ENCODE measurements at regions not wholly inside any gene's neighbourhood (a gene's known extent, or its start where the extent isn't known, plus 50 kb on each side); places are given as distances from the start of the nearest gene placed in this dataset.

- no peak overlapping the region for H3K4me3 Mint-ChIP-seq
- H3K27me3 Mint-ChIP-seq (ENCODE audit: low read depth): peaks cover 28% of the 10 kb centered on the region
- intact Hi-C loops (cut with micrococcal nuclease): no loop called here
- CTCF ChIA-PET: no interaction called here
- H3K27ac Mint-ChIP-seq: no peak overlapping the region
- H3K36me3 Mint-ChIP-seq (ENCODE audit: low read depth): no peaks in the 10 kb centered on the region
- DNase-seq: no peak
- H3K9me3 Mint-ChIP-seq: no peaks in the 10 kb centered on the region
- no peaks in the 10 kb centered on the region for H3K4me1 Mint-ChIP-seq (ENCODE audit: low read depth)
Observed at GRCh38 chr10:117601716-117602115, 59.2 kb downstream of the EMX2 start.

GRCh38 chr10:117603081-117603480 is 60.5 kb downstream of the EMX2 start:
- H3K27me3 Mint-ChIP-seq (ENCODE audit: low read depth): peaks cover 30% of the 10 kb centered on the region
- intact Hi-C loops (cut with micrococcal nuclease): no loop called here
- H3K9me3 Mint-ChIP-seq: no peaks in the 10 kb centered on the region
- H3K4me1 Mint-ChIP-seq (ENCODE audit: low read depth): no peaks in the 10 kb centered on the region
- no peak overlapping the region for H3K27ac Mint-ChIP-seq
- no peak overlapping the region for H3K4me3 Mint-ChIP-seq
- CTCF ChIA-PET: no interaction called here
- no peak for DNase-seq
- no peaks in the 10 kb centered on the region for H3K36me3 Mint-ChIP-seq (ENCODE audit: low read depth)

- Mint-ChIP-seq H3K4me1 (ENCODE audit: low read depth) (no peaks in the 10 kb centered on the region), H3K9me3 (no peaks in the 10 kb centered on the region), H3K36me3 (ENCODE audit: low read depth) (no peaks in the 10 kb centered on the region), H3K27me3 (ENCODE audit: low read depth) (peaks cover 30% of the 10 kb centered on the region), H3K4me3 (no peak overlapping the region), H3K27ac (no peak overlapping the region)
- DNase-seq: no peak
- CTCF ChIA-PET: no interaction called here
- intact Hi-C loops (cut with micrococcal nuclease): no loop called here
Observed at GRCh38 chr10:117603726-117604125, 61.2 kb downstream of the EMX2 start.

GRCh38 chr10:117609095-117609795 is 66.7 kb downstream of the EMX2 start:
- no peaks in the 10 kb centered on the region for H3K36me3 Mint-ChIP-seq (ENCODE audit: low read depth)
- no peaks in the 10 kb centered on the region for H3K4me1 Mint-ChIP-seq (ENCODE audit: low read depth)
- intact Hi-C loops (cut with micrococcal nuclease): no loop called here
- CTCF ChIA-PET: interaction anchor here (0.6 kb wide), 2 partner anchors 393 to 1051 kb away, joined by 3 read pairs; no protein-coding TSS in a partner anchor
- H3K9me3 Mint-ChIP-seq: no peaks in the 10 kb centered on the region
- H3K4me3 Mint-ChIP-seq: no peak overlapping the region
- H3K27me3 Mint-ChIP-seq (ENCODE audit: low read depth): peaks cover 20% of the 10 kb centered on the region
- no peak overlapping the region for H3K27ac Mint-ChIP-seq
- no peak for DNase-seq

- no peak overlapping the region for H3K4me3 Mint-ChIP-seq
- no peaks in the 10 kb centered on the region for H3K9me3 Mint-ChIP-seq
- DNase-seq: no peak
- H3K4me1 Mint-ChIP-seq (ENCODE audit: low read depth): no peaks in the 10 kb centered on the region
- no peak overlapping the region for H3K27ac Mint-ChIP-seq
- peaks cover 20% of the 10 kb centered on the region for H3K27me3 Mint-ChIP-seq (ENCODE audit: low read depth)
- CTCF ChIA-PET: interaction anchor here (0.6 kb wide), 1 partner anchor 1051 kb away, joined by 3 read pairs; no protein-coding TSS in a partner anchor
- intact Hi-C loops (cut with micrococcal nuclease): no loop called here
- no peaks in the 10 kb centered on the region for H3K36me3 Mint-ChIP-seq (ENCODE audit: low read depth)
Observed at GRCh38 chr10:117609796-117610170, 67.2 kb downstream of the EMX2 start.

GRCh38 chr10:117610321-117610720 is 67.8 kb downstream of the EMX2 start:
- CTCF ChIA-PET: no interaction called here
- DNase-seq: no peak
- no peaks in the 10 kb centered on the region for H3K4me1 Mint-ChIP-seq (ENCODE audit: low read depth)
- no peaks in the 10 kb centered on the region for H3K36me3 Mint-ChIP-seq (ENCODE audit: low read depth)
- H3K9me3 Mint-ChIP-seq: no peaks in the 10 kb centered on the region
- H3K27ac Mint-ChIP-seq: no peak overlapping the region
- peaks cover 20% of the 10 kb centered on the region for H3K27me3 Mint-ChIP-seq (ENCODE audit: low read depth)
- H3K4me3 Mint-ChIP-seq: no peak overlapping the region
- intact Hi-C loops (cut with micrococcal nuclease): no loop called here

- DNase-seq: no peak
- Mint-ChIP-seq H3K27me3 (ENCODE audit: low read depth) (peaks cover 28% of the 10 kb centered on the region), H3K36me3 (ENCODE audit: low read depth) (no peaks in the 10 kb centered on the region), H3K4me1 (ENCODE audit: low read depth) (no peaks in the 10 kb centered on the region), H3K27ac (no peak overlapping the region), H3K9me3 (no peaks in the 10 kb centered on the region), H3K4me3 (no peak overlapping the region)
- intact Hi-C loops (cut with micrococcal nuclease): no loop called here
- CTCF ChIA-PET: no interaction called here
Observed at GRCh38 chr10:117612113-117612512, 69.6 kb downstream of the EMX2 start.

GRCh38 chr10:117615649-117616048 is 73.1 kb downstream of the EMX2 start:
- Mint-ChIP-seq H3K4me1 (ENCODE audit: low read depth) (no peaks in the 10 kb centered on the region), H3K27ac (no peak overlapping the region), H3K27me3 (ENCODE audit: low read depth) (peaks cover 18% of the 10 kb centered on the region), H3K9me3 (no peaks in the 10 kb centered on the region), H3K4me3 (no peak overlapping the region), H3K36me3 (ENCODE audit: low read depth) (no peaks in the 10 kb centered on the region)
- intact Hi-C loops (cut with micrococcal nuclease): no loop called here
- DNase-seq: no peak
- CTCF ChIA-PET: no interaction called here

- H3K27ac Mint-ChIP-seq: no peak overlapping the region
- no peak for DNase-seq
- no peaks in the 10 kb centered on the region for H3K9me3 Mint-ChIP-seq
- intact Hi-C loops (cut with micrococcal nuclease): no loop called here
- CTCF ChIA-PET: no interaction called here
- H3K36me3 Mint-ChIP-seq (ENCODE audit: low read depth): no peaks in the 10 kb centered on the region
- H3K27me3 Mint-ChIP-seq (ENCODE audit: low read depth): peaks cover 18% of the 10 kb centered on the region
- no peaks in the 10 kb centered on the region for H3K4me1 Mint-ChIP-seq (ENCODE audit: low read depth)
- H3K4me3 Mint-ChIP-seq: no peak overlapping the region
Observed at GRCh38 chr10:117616179-117616578, 73.6 kb downstream of the EMX2 start.

GRCh38 chr10:117617086-117617485 is 74.5 kb downstream of the EMX2 start:
- CTCF ChIA-PET: no interaction called here
- Mint-ChIP-seq H3K9me3 (no peaks in the 10 kb centered on the region), H3K36me3 (ENCODE audit: low read depth) (no peaks in the 10 kb centered on the region), H3K4me3 (no peak overlapping the region), H3K27me3 (ENCODE audit: low read depth) (peaks cover 15% of the 10 kb centered on the region), H3K4me1 (ENCODE audit: low read depth) (no peaks in the 10 kb centered on the region), H3K27ac (no peak overlapping the region)
- DNase-seq: no peak
- intact Hi-C loops (cut with micrococcal nuclease): no loop called here

- H3K27me3 Mint-ChIP-seq (ENCODE audit: low read depth): peaks cover 15% of the 10 kb centered on the region
- H3K4me3 Mint-ChIP-seq: no peak overlapping the region
- intact Hi-C loops (cut with micrococcal nuclease): no loop called here
- CTCF ChIA-PET: no interaction called here
- H3K9me3 Mint-ChIP-seq: no peaks in the 10 kb centered on the region
- no peaks in the 10 kb centered on the region for H3K4me1 Mint-ChIP-seq (ENCODE audit: low read depth)
- no peaks in the 10 kb centered on the region for H3K36me3 Mint-ChIP-seq (ENCODE audit: low read depth)
- no peak for DNase-seq
- H3K27ac Mint-ChIP-seq: no peak overlapping the region
Observed at GRCh38 chr10:117617659-117618058, 75.1 kb downstream of the EMX2 start.

GRCh38 chr10:117619223-117619622 is 76.7 kb downstream of the EMX2 start:
- Mint-ChIP-seq H3K4me3 (no peak overlapping the region), H3K36me3 (ENCODE audit: low read depth) (no peaks in the 10 kb centered on the region), H3K4me1 (ENCODE audit: low read depth) (no peaks in the 10 kb centered on the region), H3K27me3 (ENCODE audit: low read depth) (peaks cover 12% of the 10 kb centered on the region), H3K9me3 (no peaks in the 10 kb centered on the region), H3K27ac (no peak overlapping the region)
- no peak for DNase-seq
- CTCF ChIA-PET: no interaction called here
- intact Hi-C loops (cut with micrococcal nuclease): no loop called here

GRCh38 chr10:117619707-117620405 is 77.3 kb downstream of the EMX2 start:
- no peaks in the 10 kb centered on the region for H3K4me1 Mint-ChIP-seq (ENCODE audit: low read depth)
- DNase-seq: no peak
- H3K9me3 Mint-ChIP-seq: no peaks in the 10 kb centered on the region
- no peak overlapping the region for H3K27ac Mint-ChIP-seq
- H3K36me3 Mint-ChIP-seq (ENCODE audit: low read depth): no peaks in the 10 kb centered on the region
- CTCF ChIA-PET: no interaction called here
- H3K27me3 Mint-ChIP-seq (ENCODE audit: low read depth): peaks cover 12% of the 10 kb centered on the region
- intact Hi-C loops (cut with micrococcal nuclease): no loop called here
- no peak overlapping the region for H3K4me3 Mint-ChIP-seq
